ENCODE measurements at regions not wholly inside any gene's neighbourhood (a gene's known extent, or its start where the extent isn't known, plus 50 kb on each side); places are given as distances from the start of the nearest gene placed in this dataset.
"Not testable (repeated sequence)": the region's sequence is repeated elsewhere in the genome, so short reads cannot be mapped to it uniquely, and the experiment has no call there.

DNA sequence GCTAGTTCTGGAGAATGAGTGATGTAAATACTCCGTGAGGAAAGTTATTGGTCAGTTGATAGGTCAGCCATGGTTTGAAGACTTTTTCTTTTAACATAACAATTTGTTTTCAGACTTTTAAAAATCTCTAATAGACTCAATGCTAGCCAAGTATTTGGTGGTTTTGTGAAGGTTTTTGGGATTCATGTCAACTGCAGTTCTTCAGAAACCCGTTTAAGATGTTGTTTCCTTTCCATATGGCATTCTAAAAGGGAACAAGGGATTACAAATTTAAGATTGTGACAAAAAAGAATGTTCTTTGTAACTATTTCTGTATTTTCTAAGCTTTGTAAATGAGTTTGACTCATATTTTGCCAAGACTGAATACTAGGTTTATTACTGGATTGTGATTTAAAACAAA is 281.7 kb upstream of the COL8A1 start:
- DNase-seq: no peak

DNA sequence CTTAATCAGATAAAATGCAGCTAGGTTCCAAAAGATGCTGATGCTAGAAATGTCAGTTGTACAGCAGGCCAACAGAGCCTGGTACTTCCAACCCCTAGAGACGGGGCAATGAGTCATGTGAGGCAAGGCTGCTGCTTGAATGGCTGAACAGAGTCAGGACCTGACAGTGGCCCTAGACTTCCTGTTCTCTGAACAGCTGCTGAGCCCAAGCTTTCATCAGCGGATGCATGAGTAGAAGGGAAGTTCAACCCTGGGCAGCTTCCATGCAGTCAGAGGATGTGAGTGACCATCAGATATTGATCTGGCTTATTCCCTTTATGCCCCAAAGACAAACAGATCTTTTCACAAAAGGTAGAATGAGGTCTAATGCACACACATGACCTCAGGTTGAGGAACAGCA is 282.9 kb upstream of the COL8A1 start:
- no peak for DNase-seq

DNA sequence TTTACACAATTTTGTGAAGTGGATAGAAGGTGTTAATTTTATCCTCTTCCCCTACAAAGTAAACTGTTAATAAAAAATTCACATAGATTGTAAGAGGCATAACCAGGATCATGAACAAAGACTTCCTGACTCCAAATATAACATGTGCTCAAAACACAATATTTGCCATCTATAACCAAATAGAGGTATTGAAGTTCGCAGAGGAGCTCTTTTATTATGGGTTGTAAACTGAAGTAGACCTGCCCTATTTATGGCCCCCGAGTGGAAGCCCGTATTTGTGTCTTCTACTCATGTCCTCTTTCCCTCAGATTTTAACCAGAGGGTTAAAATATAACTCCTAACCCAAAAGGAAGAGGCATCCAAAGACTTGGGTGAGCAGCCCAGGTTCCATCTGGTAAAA is 285.6 kb upstream of the COL8A1 start:
- DNase-seq: no peak

DNA sequence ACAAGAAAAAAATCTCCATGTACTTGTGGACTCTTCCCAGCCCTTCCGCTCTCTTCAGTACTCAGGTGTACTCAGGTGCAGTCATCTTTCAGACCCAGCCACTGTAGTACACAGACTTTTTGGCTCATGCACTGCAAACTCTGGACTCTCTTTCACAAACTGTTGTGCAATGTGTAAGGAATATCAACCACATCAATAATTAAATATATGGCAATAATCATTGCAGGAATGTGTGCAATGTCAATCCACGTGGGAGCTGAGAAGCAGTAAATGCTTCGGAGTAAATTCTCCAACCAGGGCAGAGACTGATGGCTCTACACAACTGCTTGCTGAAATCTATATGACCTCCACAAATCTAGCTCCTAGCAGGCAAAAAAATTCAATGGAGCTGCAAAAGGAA is 287.3 kb upstream of the COL8A1 start:
- no peak for DNase-seq

DNA sequence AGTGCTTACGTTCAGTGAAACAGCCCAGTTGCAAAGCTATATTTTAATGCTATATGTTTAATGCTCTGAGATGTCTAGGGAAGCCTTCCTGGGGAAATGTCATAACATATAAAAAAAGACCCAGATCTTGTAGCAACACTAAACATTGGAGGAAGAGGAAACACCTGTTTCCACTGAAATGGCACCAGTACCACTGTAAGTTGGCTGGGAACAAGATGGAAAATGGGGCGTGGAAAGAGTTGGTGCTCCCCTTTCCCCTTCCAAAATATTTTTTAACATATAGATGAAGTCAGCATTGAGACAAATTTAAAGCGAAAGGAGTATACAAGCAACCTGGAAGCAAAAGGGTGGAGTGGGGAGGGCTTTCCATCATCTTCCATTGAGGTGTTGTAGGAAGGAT is 289.9 kb upstream of the COL8A1 start:
- DNase-seq: no peak

DNA sequence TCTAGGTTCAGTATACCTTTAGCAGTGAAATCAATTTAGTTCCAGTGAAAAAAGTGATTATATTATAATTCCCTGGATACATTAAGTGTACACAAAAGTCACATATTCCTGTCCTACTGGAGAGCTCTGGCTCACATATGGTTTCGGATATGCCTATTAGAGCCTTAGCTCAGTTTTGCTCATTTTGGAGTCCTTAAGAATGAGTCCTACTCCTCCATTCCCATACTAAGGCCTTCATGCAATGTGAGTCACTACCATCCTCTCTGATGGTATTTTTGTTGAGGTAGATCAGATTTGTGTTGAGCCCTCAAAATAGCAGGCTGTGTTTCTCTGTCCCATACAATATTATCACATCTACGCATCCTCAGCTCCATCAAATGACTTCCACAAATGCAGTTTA is 294.2 kb upstream of the COL8A1 start:
- no peak for DNase-seq

DNA sequence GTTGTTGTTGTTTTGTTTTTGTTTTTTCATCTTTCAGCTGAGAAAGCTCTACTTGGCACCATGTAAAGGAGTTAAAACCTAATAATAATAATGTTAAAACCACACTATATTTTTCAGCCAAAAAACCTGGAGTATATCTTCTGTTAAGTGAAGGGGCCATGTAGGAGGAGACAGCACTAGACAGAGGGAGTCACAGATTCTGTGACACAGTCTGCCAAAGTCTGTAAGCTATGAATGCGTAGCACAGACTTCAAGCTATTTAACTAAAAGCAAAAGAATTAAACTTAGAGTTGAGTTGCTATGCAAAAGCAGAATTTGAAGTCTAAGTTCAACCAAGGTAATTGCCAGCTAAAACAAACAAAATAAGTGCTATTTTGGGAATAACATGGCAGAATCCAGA is 296.0 kb upstream of the COL8A1 start:
- no peak for DNase-seq

DNA sequence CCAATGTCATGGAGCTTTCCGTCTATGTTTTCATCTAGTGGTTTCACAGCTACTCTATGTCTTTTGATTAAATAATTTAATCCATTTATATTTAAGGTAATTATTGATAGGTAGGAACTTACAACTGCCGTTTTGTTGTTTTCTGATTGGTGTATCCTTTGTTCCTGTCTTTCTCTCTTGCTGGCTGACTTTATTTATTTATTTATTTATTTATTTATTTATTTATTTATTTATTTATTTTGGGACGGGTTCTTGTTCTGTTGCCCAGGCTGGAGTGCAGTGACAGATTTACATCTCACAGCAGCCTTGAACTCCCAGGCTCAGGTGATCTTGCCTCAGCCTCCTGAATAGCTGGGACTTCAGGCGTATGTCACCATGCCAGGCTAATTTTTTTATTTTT is 299.2 kb upstream of the COL8A1 start:
- no peak for DNase-seq

DNA sequence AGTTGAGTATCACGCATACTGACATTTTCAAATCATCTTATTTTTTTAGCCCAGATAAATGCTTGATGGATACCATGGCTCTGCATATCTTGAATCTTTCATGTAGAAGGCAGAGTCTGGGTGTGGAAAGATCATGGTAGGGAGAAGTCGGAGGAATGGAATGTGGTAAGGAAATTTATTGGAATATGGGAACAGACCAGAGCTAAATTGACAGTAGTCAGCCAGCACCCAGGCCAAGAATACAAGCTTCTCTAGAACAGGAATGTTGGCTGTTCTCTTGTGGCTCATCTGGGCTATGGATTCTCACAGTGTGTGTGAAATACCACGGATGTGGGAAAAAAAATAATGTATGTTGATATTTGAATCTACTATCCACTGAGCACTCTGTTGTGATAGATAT is 305.7 kb upstream of the COL8A1 start:
- no peak for DNase-seq

DNA sequence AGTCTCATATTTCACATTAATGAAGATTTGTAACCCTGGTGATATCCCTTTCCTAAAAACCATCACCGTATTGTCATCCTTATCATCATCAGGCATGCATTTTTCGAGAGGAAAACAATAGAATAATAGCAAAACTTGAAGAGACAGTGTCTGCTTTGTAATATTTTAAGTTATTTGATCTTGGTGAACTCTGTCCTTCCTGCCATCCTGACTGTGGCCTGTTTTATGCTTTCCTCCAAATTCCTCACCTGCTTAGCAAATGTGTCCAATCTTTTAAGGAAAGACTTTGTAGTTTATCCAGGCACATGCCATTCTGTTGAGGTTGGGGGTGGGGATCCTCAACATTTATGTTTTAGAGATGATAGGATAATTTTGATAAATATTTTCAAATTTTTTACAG is 306.1 kb upstream of the COL8A1 start:
- no peak for DNase-seq

DNA sequence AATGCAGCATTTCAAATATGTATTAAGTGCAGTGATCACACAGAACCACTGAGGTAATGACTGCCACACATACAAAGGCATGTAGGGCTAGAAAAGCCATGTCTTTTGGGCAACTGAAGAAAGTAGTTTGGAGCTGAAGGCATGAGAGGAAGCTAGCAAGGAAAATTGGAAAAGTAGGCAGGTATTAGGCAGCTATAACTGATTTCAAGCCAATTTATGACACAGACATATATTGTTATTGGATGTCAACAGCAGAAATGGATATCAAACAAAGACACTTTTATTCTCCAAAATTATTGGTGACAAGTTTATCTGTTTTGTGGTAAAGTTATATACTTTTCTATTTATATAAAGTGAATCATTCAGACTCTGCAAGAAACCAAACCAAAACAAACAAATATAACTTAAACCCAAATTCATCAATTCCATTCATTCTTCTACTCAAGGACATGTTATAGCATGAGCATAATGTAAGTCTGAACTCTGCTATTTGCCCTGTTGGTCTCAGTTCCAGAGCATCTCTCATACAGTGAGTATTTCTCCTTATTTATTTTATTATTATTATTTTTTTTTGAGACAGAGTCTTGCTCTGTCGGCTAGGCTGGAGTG is 307.4 kb upstream of the COL8A1 start:
- DNase-seq: no peak

DNA sequence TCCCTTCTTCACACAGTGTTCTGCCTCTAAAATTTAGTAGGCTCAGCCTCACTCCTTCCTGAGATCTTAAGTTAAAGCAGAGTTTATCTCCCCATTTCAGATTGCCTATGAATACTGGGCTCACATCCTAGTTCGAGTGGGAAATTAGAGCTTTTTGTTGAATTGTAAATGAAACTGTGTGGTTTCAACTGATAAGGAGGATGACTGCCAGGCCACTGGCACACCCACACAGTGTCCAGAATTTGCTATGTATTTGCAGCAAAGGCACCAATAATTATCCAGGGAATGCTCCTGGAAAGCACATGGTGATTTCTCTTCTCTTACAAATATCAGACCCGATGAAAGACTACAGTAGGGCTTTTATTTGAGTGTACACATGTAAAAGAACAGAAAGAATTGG is 308.1 kb upstream of the COL8A1 start:
- DNase-seq: no peak

DNA sequence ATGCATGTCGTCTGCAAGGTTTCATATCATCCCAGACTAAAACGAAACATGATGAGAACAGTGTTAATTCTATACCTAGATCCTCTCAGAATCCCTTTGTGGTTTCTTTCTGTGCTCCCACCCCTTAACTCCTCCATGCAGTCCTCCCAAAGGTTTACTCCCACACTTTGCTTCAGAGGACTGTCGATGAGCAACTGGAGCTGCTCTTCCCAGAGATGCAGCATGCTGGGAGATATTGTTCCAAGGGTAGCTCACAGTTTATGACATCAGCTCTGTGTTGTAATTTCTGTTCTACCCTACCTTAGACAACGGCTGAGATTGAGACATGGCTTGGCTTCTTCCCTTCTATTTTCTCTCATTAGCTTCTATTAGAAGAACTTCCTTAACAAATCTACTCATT is 313.0 kb upstream of the COL8A1 start:
- DNase-seq: no peak

DNA sequence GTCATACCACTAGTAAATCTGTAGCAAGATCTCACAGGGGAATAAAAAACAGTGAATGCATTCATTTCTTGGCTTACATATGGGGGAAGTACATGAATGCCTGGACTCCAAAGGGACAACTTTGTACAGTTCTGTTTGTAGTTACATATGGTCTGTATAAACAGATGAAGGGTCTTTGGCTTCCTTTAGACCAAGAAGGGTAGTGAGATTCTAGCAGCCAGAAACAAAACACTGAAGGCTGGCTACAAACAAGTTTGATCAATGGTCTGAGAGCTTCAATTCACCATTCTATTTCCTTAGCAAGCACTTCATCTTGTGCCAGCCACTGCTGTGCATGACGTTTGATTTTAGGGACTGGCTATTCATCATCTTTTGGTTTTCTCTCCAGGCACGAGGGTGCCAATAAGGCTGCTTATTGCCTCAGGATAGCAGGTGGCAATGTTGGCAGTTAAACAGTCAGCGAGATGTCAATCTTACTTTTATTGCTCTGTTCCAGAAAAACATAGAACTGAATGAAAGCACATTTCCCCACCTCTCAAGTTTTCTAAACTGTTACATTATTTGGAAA is 313.7 kb upstream of the COL8A1 start:
- no peak for DNase-seq

DNA sequence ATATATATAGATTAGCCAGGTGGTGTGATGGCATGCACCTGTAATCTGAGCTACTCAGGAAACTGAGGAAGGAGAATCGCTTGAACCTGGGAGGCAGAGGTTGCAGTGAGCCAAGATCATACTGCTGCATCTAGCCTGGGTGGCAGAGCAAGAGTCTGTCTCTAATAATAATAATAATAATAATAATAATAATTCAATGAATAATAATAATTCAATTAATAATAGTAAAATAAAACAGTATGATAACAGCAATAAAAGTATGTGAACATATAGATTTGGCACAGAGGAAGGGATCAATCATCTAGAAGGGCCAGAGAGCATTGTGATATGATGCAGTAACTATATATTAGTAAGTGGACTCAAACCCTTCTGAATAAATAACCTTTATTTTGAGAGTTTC is 314.5 kb upstream of the COL8A1 start:
- DNase-seq: no peak

DNA sequence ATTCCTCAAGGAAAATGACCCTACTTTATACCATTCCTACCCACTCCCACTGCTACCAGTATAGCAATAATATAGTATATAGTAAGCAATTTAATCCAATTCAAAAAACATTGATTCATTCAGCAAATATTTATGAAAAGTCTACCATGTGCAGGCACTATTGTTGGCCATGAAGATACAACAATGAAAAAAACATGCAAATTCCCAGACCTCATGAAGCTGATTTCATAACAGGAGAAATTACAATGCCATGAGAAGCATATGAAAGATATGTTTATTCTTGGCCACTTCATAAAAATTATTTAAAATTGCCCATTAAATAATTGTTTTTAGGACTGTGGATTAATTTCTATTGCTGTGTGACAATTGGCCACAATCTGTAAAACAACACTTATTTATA is 315.8 kb upstream of the COL8A1 start:
- DNase-seq: no peak

DNA sequence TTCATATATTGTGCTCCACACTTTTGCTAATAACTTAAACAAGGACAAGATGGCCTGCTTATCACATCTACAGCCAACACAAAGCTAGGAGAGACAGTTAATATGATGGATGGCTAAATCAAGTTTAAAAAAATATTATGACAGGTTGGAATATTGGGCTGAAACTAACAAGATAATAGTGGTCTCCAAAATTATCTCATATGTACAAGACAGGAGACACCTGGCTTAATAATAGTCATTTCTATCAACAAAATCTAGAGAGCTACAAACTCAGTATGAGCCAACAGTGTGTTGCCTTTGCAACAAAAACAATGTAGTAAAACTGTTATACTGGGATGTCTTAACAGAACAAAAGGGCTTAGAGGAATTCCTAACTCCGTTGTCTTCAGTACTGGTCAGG is 317.1 kb upstream of the COL8A1 start:
- no peak for DNase-seq

DNA sequence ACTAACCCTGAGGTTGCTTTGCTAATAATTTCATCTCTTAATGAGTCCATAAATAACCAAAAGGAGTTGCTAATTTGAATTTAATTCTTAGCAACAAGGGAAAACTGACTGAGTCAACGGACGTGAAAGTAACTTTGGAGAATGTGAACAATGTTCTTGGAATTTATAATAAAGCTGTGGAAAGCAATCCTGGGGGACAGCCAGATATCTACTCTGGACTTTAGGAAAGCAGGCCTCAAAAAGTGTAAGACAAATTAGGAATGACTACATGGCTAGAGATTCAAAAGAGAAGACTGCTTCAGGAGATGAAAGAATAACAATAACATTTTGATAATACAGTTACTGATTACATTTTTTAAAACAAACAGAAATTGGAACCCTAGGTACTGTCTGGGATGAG is 318.4 kb upstream of the COL8A1 start:
- no peak for DNase-seq

DNA sequence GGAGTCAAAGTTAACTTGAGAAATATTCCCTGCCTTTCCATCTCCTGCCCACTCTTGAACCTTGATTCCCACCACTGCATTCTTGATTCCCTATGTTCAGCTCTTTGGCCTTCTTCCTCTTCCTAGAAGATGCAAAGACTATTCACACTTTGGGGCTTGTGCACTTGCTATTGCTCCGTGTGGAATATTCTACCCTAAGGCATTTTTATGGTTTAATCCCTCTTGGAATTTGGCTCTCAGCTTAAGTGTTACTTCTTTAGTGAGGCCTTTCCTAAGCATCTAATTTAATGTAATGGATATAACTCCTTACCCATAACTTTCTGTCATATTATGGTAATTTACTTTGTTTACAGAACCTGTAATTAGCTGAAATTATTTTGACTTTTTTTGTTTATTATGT is 318.9 kb upstream of the COL8A1 start:
- no peak for DNase-seq

DNA sequence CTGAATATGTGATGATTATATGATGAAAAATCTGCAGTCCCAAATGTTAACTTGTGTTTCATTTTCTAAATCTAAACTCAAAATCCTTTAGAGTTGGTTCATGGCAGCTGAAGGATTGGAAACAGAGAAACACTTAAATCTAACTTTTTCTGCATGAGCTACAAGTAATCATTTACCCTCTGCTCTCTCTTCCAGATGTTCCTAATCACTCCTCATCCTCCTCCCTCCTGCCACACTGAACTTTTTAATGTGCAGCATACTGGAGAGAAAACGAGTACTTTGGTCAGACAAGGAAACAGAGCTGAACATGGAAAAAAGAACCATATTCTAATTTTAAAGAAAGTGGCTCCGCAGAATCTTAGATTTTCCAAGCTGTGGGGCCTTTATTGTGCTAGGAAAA is 321.2 kb upstream of the COL8A1 start:
- DNase-seq: no peak

DNA sequence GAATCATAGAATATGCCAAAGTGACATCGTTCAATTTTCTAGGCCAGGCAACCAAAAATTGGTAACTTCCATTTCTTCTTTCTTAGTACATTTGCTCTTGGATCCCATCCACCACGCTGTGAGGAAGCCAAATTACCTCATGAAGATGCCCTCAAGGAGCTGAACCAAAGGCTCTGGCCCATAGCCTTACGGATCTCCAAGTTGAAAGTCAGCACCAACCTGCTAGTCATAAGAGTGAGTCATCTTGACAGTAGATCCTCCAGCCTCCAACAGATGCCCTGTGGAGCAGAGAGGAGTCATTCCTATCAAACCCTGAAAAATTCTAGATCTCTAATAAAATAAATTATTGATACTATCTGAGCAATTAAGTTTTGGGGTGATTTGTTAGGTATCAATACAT is 322.5 kb upstream of the COL8A1 start:
- DNase-seq: no peak

DNA sequence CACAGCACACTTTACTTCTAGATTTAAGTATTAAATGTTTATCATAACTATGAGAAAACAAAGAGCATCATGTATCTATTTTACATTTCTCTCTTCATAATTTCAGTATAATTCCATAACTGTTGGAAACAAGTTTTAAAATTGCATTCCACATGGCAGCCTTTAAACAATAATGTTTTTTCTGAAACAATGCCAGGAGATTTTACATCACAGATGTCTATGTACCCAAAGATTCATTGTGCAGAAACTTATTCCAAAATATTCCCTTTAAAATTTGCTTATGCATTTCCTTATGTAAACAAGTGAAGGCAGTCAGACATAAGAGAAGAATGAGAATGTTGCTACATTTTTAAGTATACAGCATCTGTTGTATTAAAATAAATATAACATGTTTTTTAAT is 324.9 kb upstream of the COL8A1 start:
- DNase-seq: no peak

DNA sequence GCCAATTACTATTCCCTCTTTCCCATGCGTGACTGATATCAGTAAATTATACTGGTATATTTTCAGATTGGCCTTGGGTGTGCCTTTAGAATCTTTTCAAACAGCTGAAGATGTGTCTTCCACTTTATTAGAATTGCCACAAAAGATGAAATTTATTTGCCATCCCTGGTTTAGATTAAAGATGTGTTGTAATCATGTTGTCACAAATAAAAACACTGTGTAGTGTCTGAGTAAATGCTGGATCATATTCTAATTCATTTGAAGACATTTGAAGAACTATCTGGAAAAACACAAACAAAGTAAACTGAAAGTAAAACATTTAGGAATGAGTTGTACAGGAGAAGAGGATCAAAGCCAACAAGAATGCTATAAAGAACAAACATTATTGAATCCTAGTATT is 339.7 kb upstream of the COL8A1 start:
- no peak for DNase-seq

DNA sequence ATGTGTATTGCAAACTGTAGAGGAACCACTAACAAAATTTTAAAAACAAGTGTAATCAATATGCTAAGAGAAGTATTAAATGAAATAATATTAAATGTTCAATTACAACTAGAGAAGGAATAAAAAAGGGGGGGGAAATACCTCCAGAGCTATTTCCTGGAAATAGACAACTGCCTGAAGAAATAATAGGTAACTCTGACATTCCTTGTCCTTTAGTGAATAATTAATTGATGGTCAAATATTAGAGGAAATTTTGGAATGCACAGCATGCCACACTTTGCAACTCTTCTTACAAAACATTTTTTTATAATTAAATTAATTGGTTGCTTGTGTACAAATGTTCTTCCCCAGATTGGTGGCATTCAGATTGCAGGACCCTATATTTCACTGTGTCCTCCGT is 342.6 kb upstream of the COL8A1 start:
- no peak for DNase-seq

DNA sequence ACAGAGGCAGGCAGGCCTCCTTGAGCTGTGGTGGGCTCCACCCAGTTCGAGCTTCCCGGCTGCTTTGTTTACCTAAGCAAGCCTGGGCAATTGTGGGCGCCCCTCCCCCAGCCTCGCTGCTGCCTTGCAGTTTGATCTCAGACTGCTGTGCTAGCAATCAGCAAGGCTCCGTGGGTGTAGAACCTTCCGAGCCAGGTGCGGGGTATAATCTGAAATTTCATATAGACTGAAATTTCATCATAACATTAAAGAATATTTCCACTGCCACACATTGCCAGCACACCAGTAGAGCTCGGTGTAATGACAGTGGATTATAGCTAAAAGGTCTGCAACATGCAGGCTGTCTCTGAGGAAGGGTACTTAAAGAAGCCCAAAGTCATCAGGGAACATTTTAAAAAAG is 344.3 kb upstream of the COL8A1 start:
- DNase-seq: not testable (repeated sequence)

DNA sequence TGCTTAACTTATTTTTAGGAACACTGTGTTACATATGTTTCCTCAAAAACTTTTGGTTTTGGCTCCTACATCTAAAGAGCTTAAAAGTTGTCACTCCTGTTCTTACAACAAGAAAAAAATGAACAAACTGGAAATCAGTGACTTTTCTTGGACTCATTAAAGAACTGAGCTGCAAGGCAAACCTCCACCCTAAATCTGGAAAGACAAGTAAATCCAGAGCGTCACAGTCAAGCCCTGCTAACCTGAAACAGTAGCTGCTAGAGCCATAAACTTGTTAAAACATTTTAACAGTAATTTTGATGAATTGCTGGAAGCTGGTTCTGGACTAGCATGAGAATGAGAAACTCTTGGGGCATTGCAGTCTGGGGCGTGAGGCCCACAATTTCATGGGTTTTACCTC is 350.5 kb upstream of the COL8A1 start:
- no peak for DNase-seq

Data from NCI-H1694 treated with DMSO at 0.1 percent for 48 hours (cell line).